ENCODE measurements at regions not wholly inside any gene's neighbourhood (a gene's known extent, or its start where the extent isn't known, plus 50 kb on each side); places are given as distances from the start of the nearest gene placed in this dataset.
"Not testable (repeated sequence)": the region's sequence is repeated elsewhere in the genome, so short reads cannot be mapped to it uniquely, and the experiment has no call there.

DNA sequence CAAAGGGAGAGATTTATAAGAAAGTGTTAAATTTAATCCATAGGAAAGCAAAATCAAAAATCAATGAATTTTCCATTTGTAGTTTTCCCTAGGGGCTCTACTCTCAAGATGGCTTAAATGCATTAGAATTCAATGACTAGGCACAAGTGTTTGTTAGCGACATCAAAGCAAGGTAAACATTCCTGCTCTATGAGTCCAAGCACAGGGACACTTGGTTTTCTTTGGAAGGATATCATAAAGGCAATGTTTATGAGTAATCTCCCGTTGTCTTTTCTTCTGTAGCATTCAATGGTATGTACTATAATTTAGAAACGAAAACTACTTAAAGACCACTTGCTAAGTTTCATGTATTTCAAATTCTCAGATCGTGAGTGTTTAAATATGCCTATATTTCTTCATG, 54.8 kb upstream of the ZNF717 start:
- DNase-seq (ENCODE audit: low spot score): not testable (repeated sequence)

DNA sequence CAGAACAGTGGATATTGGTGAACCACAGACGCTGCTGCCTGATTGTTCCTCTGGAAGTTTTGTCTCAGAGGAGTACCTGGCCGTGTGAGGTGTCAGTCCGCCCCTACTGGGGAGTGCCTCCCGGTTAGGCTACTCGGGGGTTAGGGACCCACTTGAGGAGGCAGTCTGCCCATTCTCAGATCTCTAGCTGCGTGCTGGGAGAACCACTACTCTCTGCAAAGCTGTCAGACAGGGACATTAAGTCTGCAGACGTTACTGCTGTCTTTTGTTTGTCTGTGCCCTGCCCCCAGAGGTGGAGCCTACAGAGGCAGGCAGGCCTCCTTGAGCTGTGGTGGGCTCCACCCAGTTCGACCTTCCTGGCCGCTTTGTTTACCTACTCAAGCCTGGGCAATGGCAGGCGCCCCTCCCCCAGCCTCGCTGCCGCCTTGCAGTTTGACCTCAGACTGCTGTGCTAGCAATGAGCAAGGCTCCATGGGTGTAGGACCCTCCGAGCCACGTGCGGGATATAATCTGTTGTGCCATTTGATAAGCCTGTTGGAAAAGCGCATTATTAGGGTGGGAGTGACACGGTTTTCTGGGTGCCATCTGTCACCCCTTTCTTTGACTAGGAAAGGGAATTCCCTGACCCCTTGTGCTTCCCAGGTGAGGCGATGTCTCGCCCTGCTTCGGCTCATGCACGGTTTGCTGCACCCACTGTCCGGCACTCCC, 65.1 kb upstream of the ZNF717 start:
- DNase-seq (ENCODE audit: low spot score): not testable (repeated sequence)

DNA sequence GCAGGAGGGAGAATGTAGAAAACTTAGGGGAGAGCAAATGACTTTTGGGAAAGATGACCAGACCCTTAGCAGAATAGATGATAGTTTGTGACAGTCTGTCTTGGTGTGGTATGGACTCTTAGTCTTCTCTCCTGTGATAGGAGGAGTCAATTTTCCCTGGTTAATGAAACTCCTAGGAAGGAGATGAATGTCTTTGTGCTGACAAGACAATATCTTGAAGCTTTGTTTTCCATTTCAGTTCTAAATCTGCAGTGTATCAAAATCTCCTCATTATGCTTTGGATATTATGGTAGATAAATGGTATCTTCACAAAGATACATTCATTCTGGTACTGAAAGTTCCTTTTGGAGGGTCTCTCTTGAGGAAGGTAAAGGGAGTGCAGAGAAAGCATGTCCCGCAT, 77.8 kb upstream of the ZNF717 start:
- DNase-seq (ENCODE audit: low spot score): no peak

DNA sequence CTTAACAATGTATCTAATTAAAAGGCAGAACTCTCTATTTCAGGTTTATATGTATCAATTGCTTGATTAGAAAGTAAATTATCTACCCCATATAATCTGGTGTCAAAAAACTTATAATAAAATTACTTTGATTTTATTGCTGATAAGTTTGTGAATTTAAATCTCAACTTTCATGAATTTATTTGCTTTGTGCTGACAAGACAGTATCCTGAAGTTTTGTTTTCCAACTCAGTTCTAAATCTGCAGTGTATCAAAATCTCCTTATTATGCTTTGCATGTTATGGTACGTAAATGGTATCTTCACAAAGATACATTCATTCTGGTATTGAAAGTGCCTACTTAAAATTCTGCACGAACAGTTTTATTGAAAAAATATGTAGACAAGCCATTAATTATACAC, 78.5 kb upstream of the ZNF717 start:
- DNase-seq (ENCODE audit: low spot score): no peak

DNA sequence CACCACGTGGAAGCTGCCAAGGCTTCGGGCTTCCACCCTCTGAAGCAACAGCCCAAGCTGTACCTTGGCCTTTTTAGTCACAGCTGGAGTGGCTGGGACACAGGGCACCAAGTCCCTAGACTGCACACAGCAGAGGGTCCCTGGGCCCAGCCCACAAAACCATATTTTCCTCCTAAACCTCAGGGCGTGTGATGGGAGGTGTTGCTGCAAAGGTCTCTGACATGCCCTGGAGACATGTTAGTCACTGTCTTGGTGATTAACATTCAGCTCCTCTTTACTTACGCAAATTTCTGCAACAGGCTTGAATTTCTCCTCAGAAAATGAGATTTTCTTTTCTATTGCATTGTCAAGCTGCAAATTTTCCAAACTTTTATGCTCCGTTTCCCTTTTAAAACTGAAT, 98.4 kb upstream of the ZNF717 start:
- DNase-seq (ENCODE audit: low spot score): not testable (repeated sequence)

DNA sequence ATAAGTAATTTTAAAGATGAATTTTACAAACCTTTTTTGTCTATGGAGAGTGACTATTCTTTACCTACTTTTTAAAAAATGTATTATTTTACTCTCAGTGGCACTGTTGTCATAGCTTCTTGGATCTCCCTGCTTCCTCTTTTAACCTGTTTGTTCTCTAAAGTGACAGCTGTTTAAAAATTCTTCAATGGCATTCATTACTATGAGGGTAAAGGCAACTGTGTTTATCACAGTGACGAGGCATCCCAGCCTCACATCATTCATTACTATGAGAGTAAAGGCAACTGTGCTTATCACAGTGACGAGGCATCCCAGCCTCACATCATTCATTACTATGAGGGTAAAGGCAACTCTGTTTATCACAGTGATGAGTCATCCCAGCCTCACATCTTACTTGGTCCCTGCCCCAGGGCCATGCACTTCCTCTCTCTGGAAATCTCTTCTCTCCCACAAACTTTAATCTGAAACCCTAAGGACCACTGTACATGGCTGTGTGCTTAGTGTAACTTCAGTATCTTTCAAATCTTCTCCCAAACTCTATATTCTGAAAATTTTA, 101.7 kb upstream of the ZNF717 start:
- no peak for DNase-seq (ENCODE audit: low spot score)

DNA sequence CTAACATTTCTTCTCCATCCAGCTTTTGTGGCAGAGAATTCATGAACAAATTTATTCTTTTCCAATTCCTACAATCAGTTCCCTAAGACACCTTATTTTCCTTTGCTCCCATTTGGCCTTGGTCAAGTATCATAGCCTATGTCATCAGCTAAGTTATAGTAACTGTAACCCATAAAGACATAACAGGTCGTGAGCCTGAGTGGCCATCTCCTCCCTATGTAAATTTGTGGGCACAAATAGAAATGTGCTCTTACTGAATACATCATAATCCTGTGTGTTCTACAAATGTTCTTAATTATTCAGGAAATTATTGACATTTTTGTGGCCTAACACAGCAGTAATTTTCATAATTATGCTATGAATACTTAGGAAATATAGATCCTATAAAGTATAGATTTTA, 108.9 kb upstream of the ZNF717 start:
- no peak for DNase-seq (ENCODE audit: low spot score)

DNA sequence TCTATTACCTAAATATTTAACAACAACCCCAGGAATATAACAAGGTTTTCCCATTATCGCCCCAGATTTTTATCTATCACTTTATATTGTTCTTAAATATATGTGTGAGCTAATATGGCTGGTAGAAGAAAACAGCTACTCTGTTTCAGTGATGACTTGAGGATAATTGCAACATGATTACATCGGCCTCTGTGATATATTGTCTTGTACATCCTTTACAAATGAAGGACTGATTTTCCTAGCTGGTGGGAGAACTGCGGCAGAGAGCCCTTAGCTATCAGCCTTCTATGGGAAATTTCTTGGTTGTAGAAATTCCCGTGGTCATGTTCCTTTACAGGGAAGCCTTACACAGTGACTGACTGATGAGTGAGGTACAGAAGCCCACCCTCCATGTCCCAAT, 110.9 kb upstream of the ZNF717 start:
- DNase-seq (ENCODE audit: low spot score): no peak

DNA sequence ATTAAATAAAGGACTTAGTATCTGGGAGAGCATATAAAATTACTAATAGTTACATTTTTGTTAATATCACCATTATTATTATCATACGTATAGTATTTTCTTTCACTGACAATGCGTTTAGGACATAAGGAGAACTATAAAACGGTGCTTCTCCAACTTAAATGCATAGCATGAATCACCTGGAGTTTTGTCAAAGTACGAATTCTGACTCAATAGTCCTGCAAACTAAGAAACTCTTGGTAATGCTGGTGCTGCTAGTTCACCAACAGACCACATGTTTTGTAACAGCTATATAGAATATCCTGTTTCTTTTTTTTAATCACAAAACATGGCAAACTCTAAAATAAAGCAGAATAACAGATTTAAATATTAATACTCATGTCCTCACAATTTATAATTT, 116.1 kb upstream of the ZNF717 start:
- DNase-seq (ENCODE audit: low spot score): not testable (repeated sequence)

DNA sequence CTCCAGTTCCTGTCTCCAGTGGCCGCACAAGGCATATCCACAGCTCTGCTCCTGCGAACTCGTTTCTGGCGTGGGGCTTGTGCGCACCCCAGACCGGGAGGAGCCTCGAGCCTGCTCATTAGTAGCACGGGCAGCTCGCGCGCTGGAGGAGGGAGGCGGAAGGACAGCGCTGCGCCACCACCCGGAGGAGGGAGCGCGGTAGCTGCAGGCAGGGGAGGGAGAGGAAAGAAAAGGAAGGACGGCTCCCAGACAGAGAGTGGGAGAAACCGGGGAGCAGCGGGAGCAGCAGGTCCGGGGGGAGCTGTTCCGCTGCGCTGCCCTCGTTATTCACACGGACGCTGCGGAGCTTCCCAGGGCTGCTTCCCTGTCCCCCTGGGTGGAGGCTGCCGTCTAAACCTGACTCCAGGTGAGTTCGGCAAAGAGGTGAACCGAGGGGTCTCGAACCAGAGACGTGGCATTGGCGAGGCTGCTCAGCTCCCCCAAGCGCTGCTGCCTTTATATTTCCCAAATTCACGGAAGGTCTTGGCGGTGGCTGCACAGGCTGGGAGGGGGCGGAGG, 121.3 kb upstream of the ZNF717 start:
- DNase-seq (ENCODE audit: low spot score): peak; percentile 60

DNA sequence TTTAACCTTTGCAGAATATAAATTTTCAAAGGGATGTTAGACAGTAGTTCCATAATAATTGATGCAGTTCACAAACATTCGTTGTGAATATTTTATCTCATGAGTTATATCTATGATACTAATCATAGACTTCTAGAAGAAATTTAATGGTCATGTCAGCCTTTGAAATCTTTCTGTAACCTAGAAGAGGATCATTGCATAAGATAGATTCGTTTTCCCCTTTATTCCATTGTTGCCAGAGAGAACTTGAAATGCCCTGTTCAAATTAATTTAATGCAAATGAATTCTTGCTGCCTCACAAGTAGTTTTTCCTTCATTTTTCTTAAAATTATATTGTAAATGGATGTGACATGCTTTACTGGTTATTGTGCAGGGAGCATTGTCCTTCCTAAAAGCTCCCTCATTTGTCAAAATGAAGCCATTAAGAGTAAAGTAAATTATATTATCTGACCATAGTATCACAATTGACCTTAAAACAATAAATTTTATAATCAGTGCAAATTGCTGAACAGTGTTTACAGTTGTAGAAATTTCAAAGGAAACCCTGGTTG, 128.5 kb upstream of the ZNF717 start:
- no peak for DNase-seq (ENCODE audit: low spot score)

DNA sequence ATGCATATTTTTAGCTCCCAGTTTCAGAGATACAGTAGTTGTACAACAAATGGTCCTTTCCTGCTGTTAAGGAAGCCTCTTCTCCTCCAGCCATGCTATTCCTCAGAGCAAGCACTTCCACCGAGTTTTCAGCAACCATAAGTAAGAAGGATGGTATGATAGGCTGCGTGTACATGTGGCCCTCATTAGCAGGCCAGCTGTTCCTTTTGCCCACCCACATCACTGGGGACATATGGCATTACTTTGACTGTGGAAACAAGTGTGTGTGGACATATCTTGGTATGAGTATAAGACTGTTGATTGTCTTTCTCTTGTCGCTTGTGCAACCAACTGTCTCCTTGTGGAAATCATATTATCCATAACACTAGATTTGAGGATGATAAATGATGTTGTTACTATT, 129.4 kb upstream of the ZNF717 start:
- DNase-seq (ENCODE audit: low spot score): not testable (repeated sequence)

DNA sequence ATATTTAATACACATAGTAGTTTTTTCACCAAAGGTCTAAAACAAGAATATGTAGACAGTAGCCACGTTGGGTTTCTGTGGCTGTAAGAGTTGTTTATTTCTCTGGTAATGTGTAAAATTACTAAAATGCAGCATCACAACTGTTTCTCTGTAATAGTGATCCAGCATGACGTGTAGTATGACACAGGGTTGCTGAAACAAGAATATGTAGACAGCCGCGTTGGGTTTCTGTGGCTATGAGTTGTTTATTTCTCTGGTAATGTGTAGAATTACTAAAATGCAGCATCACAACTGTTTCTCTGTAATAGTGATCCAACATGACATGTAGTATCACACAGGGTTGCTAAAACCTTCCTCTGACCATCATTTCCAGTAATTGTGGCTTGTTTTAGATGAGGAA, 153.6 kb upstream of the ZNF717 start:
- no peak for DNase-seq (ENCODE audit: low spot score)

DNA sequence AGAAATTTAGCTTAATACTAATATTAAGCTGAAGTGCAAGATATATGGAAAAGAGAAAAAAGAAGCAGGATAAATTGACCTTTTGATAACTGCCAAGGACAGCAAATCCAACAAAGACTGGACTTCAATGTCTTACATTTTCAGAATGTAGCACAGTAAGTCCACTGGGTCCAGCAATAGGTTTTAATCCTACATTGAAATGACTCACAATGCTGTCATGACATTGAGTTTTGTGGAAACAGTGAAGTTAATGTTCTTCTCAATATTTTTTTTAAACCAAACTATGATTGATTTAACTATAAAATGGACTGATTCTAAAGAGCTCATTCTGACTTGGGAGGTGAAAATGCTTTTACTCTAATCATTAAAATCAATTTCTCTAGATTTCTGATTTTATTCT, 166.6 kb upstream of the ZNF717 start:
- no peak for DNase-seq (ENCODE audit: low spot score)

DNA sequence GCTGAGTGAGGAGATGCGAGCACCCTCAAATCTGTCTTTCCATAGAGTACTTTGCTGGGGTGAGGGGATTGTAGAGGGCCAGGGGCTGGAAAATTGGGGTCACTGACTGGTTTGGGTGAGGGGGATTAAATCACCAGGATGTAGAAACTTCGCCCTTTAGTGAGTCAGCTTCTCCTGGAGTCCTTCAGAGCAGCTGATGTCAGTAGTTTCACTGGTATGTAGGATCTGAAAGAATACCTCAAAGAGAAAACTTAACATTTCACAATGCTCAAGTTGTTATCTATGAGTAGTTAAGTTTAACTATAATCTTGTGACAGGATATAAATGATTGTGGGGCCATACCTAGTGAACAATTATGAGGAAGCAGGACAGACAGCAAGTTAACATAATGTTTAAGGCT, 174.7 kb upstream of the ZNF717 start:
- DNase-seq (ENCODE audit: low spot score): not testable (repeated sequence)

DNA sequence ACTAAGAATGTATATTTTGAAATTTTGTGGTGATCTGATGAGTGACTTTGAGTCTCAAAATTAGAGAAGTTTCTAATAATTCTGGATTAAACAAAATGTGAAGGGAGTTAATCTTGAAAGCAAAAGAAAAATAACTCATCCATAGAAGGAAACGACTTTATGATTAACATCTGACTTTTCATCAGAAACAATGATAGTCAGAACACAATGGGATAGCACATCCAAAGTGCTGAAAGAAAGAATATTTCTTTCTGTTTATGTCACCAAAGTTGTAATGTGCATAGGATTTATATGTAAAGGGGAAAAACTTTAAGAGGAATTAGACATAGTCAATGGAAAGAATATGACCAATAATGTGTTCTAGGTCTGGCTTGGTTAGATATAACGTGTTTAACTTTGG, 176.7 kb upstream of the ZNF717 start:
- not testable (repeated sequence) for DNase-seq (ENCODE audit: low spot score)

DNA sequence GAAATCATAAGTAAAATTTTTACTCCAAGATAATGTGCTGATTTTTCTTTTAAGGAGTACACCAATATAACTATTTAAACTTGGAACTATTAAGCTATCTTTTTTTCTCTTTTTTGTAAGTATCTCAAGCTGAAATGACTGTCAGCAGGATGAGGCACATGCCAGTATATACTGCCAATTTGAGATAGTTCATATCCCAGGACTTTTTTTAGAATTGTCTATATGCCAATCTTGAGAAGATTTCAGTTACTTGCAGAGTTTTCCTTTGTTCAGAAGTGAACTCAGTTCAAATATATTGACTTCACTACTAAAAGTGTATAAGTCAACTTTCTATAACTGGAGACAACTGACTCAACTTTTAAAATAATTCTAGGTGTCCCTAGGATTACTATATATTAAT, 181.7 kb upstream of the ZNF717 start:
- DNase-seq (ENCODE audit: low spot score): no peak

DNA sequence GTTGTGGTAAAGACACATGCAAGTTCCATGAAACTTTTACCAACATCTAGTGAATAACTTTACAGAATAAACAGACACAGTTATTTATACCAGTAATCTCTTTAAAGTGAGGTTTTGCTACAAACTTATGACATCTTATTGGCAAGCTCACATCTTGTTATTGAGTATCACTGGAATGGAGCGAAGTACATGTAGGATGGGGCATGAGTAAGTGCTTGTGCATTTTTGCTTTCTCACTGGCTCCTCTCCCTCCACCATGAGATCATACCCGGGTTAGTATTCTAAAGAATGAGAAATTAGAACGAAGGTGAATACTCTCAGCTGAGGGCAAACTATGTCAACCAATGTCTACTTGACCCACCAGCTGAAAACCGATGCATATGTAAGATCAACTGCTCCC, 193.3 kb upstream of the ZNF717 start:
- no peak for DNase-seq (ENCODE audit: low spot score)

DNA sequence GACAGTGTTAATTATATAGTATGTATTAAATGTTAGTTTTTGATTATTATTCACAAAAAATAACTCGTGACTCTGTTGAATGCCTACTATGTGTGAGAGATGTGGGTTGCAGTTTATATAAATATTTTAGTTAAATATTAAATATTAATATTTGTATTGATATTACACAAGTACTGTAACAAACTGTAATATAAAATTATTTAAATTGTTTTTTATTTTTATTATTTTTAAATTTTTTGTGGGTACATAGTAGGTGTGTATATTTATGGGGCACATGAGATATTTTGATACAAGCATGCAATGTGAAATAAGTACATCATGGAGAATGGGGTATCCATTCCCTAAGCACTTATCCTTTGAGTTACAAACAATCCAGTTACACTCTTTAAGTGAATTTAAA, 196.1 kb upstream of the ZNF717 start:
- DNase-seq (ENCODE audit: low spot score): no peak

DNA sequence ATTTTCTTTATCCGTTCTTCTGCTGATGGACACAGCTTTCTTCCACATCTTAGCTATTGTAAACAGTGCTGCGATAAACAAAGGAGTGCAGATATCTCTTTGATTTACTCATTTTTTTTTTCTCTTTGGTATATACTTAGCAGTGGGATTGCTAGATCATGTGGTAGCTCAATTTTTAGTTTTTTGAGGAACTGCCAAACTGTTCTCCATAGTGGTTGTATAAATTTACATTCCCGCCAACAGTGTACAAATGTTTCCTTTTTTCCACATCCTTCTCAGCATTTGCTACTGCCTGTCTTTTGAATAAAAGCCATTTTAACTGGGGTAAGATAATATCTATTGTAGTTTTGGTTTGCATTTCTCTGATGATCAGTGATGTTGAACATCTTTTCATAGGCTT, 196.8 kb upstream of the ZNF717 start:
- no peak for DNase-seq (ENCODE audit: low spot score)

DNA sequence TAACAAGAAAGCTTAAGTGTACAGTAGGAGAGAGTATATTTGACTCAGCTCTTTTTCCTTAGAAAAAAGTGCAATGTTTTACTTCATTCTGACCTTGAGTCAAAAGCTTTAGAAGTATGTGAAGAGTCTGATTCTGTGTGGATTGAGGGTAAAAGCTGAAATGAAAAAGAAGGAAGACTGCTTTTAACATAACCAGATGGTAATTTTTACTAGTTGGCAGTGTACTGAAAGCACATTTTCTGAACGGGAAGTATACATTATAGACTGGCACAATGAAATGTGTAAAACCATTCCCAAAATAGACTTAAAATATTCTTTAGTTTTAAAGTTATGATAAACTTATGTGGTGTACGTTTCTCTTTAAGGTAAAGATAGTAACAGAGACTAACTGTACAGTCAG, 197.8 kb upstream of the ZNF717 start:
- no peak for DNase-seq (ENCODE audit: low spot score)

DNA sequence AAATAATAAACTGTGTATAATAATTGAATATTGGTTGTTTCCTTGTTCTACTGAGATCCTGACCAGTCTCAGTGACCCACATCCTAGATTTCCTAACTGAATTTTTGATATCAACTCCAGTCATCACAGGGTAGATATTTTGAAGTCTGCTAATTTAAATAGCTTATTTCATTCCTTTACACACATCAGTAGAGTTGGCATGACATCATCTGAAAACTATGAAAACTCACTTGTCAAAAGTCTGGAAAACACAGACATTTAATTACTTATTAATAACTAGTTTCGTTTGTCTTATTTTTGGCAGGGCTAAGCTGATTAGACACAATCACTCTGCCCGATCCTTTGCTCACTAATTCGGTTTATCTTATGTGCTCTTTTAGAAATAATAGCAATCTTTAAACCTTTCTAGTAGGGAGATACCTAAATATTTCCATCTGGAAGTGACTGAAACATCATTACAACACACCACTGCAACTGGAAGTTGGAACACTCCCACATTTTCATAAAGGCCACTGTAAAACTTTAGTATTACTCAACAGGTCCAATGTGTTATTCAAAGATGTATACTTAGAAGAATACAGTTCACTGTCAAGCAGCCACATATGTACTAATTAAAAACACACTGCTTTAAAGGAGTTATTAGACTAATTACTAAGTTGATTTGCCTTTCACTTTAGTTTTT, 198.4 kb upstream of the ZNF717 start:
- DNase-seq (ENCODE audit: low spot score): no peak

DNA sequence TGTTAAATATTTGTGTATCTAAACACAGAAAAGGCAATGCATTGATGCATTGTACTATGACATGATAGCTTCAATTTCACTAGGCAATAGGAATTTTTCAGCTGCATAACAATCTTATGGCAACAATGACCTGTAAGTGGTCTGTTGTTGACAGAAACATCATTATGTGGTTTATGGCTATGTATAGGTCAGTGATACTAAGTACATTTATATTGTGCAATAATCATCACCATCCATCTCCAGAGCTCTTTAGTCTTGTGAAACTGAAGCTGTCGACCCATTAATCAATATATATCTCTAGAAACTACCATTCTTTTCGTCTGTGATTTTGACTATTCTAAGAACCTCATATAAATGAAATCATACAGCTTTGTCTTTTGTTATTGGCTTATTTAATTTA, 200.1 kb upstream of the ZNF717 start:
- no peak for DNase-seq (ENCODE audit: low spot score)

All from D341Med (cell line).